Retina (tissue), 1 donor: ENCODE measurements at regions not wholly inside any gene's neighbourhood (a gene's known extent, or its start where the extent isn't known, plus 50 kb on each side); places are given as distances from the start of the nearest gene placed in this dataset.
A peak's percentile ranks its signal among the peaks of the same experiment; 100 is the strongest.

Experiments used
- DNase-seq: peaks from one replicate; pipeline ENCODE4 v3.0.0-alpha.2; 2016

GRCh38 chr12:24404086-24404815 is 454.8 kb upstream of the SOX5 start:
- no peak for DNase-seq

- no peak for DNase-seq
Observed at GRCh38 chr12:24400533-24400932, 451.1 kb upstream of the SOX5 start.

GRCh38 chr12:24398605-24399004 is 449.1 kb upstream of the SOX5 start:
- no peak for DNase-seq

GRCh38 chr12:24396224-24396623 is 446.8 kb upstream of the SOX5 start:
- DNase-seq: peak; percentile 88

- no peak for DNase-seq
Observed at GRCh38 chr12:24394246-24394645, 444.8 kb upstream of the SOX5 start.

- DNase-seq: peak; percentile 37
Observed at GRCh38 chr12:24393071-24393470, 443.6 kb upstream of the SOX5 start.

- DNase-seq: no peak
Observed at GRCh38 chr12:24389394-24389793, 439.9 kb upstream of the SOX5 start.

GRCh38 chr12:24387381-24387780 is 437.9 kb upstream of the SOX5 start:
- no peak for DNase-seq

GRCh38 chr12:24386836-24387235 is 437.4 kb upstream of the SOX5 start:
- no peak for DNase-seq

GRCh38 chr12:24381790-24382189 is 432.3 kb upstream of the SOX5 start:
- no peak for DNase-seq

GRCh38 chr12:24379861-24380521 is 430.5 kb upstream of the SOX5 start:
- no peak for DNase-seq

- no peak for DNase-seq
Observed at GRCh38 chr12:24379433-24379832, 430.0 kb upstream of the SOX5 start.

- DNase-seq: no peak
Observed at GRCh38 chr12:24378548-24379407, 429.3 kb upstream of the SOX5 start.

- DNase-seq: no peak
Observed at GRCh38 chr12:24374452-24374851, 425.0 kb upstream of the SOX5 start.

GRCh38 chr12:24373004-24373403 is 423.5 kb upstream of the SOX5 start:
- no peak for DNase-seq

- DNase-seq: no peak
Observed at GRCh38 chr12:24366514-24366913, 417.0 kb upstream of the SOX5 start.

GRCh38 chr12:24364921-24365320 is 415.5 kb upstream of the SOX5 start:
- DNase-seq: no peak

- no peak for DNase-seq
Observed at GRCh38 chr12:24363177-24363754, 413.8 kb upstream of the SOX5 start.

GRCh38 chr12:24361877-24362580 is 412.6 kb upstream of the SOX5 start:
- no peak for DNase-seq

- no peak for DNase-seq
Observed at GRCh38 chr12:24360907-24361306, 411.4 kb upstream of the SOX5 start.

GRCh38 chr12:24360461-24360860 is 411.0 kb upstream of the SOX5 start:
- no peak for DNase-seq

- DNase-seq: no peak
Observed at GRCh38 chr12:24360057-24360456, 410.6 kb upstream of the SOX5 start.

- no peak for DNase-seq
Observed at GRCh38 chr12:24359418-24359817, 409.9 kb upstream of the SOX5 start.
